HFFc6 (cell line): ENCODE measurements at regions not wholly inside any gene's neighbourhood (a gene's known extent, or its start where the extent isn't known, plus 50 kb on each side); places are given as distances from the start of the nearest gene placed in this dataset.

Experiments used
- DNase-seq: peaks from one replicate; pipeline ENCODE4 v3.0.0-alpha.2; 2018
- H3K27ac Mint-ChIP-seq: 2 replicates; pipeline ENCODE4 v1.8.0; 2020; ENCODE audit warnings: mild to moderate bottlenecking, mixed read lengths
- H3K27me3 Mint-ChIP-seq: 2 replicates; pipeline ENCODE4 v1.8.0; 2021; ENCODE audit warnings: mild to moderate bottlenecking, moderate library complexity, mixed read lengths; ENCODE audit not compliant: insufficient read depth
- H3K36me3 Mint-ChIP-seq: 2 replicates; pipeline ENCODE4 v1.8.0; 2021; ENCODE audit warnings: low read depth, mixed read lengths
- H3K4me1 Mint-ChIP-seq: 2 replicates; pipeline ENCODE4 v1.8.0; 2020; ENCODE audit warnings: low read depth, mixed read lengths
- H3K4me3 Mint-ChIP-seq: 2 replicates; pipeline ENCODE4 v1.8.0; 2020; ENCODE audit warnings: mild to moderate bottlenecking, moderate library complexity, mixed read lengths
- H3K9me3 Mint-ChIP-seq: 2 replicates; pipeline ENCODE4 v1.8.0; 2020; ENCODE audit warnings: mild to moderate bottlenecking, mixed read lengths
- CTCF ChIP-seq: fragments of 200-600 bp; sonication (generic); IDR thresholded peaks from 2 replicates; pipeline ENCODE4 v1.5.0; 2021; ENCODE audit warnings: antibody characterized with exemption, mild to moderate bottlenecking

DNA sequence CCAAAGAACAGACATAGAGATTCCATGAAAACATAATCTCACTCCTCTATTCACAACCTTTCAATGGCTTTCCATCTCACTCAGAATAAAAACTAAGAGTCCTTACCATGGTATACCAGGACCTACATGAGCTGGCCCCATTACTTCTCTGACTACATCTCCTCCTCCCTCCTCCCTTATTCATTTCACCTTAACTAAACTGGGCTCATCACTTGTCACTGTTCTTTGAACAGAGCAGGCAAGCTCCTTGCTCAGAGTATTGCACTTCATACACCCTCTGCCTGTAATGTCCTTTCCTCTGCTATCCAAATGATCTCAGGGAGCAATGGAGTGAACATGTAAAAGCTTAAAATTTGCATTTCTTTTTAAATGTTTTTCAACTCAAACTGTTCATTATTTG lies 142.0 kb downstream of the MRPL39 start:
- no peaks in the 10 kb centered on the region for H3K36me3 Mint-ChIP-seq
- no peak overlapping the region for H3K4me3 Mint-ChIP-seq
- no peak overlapping the region for H3K27ac Mint-ChIP-seq
- H3K27me3 Mint-ChIP-seq = peaks cover 8% of the 10 kb centered on the region
- H3K4me1 Mint-ChIP-seq = no peaks in the 10 kb centered on the region
- no peak for TF ChIP-seq CTCF
- H3K9me3 Mint-ChIP-seq = no peaks in the 10 kb centered on the region
- no peak for DNase-seq

GRCh38 chr21:25464275-25464674 lies 143.0 kb downstream of the MRPL39 start:
- no peak for DNase-seq
- no peak overlapping the region for H3K27ac Mint-ChIP-seq
- H3K4me1 Mint-ChIP-seq = no peaks in the 10 kb centered on the region
- no peak for TF ChIP-seq CTCF
- peaks cover 9% of the 10 kb centered on the region for H3K27me3 Mint-ChIP-seq
- no peak overlapping the region for H3K4me3 Mint-ChIP-seq
- no peaks in the 10 kb centered on the region for H3K9me3 Mint-ChIP-seq
- H3K36me3 Mint-ChIP-seq = no peaks in the 10 kb centered on the region

- Mint-ChIP-seq H3K4me1 (peaks cover 2% of the 10 kb centered on the region), H3K9me3 (no peaks in the 10 kb centered on the region), H3K27ac (no peak overlapping the region), H3K36me3 (no peaks in the 10 kb centered on the region), H3K27me3 (peaks cover 9% of the 10 kb centered on the region), H3K4me3 (no peak overlapping the region)
- TF ChIP-seq CTCF = no peak
- DNase-seq = no peak
Observed at GRCh38 chr21:25462517-25462971, 144.7 kb downstream of the MRPL39 start.

GRCh38 chr21:25461725-25462124 lies 145.6 kb downstream of the MRPL39 start:
- H3K4me3 Mint-ChIP-seq = no peak overlapping the region
- no peak for TF ChIP-seq CTCF
- H3K27me3 Mint-ChIP-seq = peaks cover 7% of the 10 kb centered on the region; the same call in 1 of the 2 replicates
- H3K36me3 Mint-ChIP-seq = no peaks in the 10 kb centered on the region
- no peak for DNase-seq
- H3K9me3 Mint-ChIP-seq = no peaks in the 10 kb centered on the region
- no peak overlapping the region for H3K27ac Mint-ChIP-seq
- peaks cover 10% of the 10 kb centered on the region for H3K4me1 Mint-ChIP-seq

DNA sequence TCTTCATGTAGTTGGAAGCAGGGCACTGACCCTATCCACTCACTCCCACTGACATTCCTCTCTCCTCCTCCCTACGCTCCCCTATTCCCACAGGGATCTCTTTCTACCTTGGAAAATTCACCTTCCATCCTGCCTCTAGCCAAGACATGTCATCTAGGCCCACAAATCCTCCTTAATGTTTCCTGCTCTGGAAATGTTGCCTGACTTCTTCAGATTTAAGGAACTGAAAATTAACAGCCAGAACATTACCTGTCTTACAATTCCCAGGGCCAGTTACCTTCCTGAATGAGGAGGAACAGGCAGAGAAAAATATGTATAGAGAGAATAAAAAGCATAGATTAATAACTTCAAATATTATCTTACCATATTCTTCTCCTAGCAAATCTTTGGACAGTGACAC lies 147.3 kb downstream of the MRPL39 start:
- no peaks in the 10 kb centered on the region for H3K9me3 Mint-ChIP-seq
- H3K36me3 Mint-ChIP-seq = no peaks in the 10 kb centered on the region
- H3K27me3 Mint-ChIP-seq = peaks cover 7% of the 10 kb centered on the region; the same call in 1 of the 2 replicates
- DNase-seq = no peak
- no peak for TF ChIP-seq CTCF
- peaks cover 13% of the 10 kb centered on the region for H3K4me1 Mint-ChIP-seq
- no peak overlapping the region for H3K4me3 Mint-ChIP-seq
- H3K27ac Mint-ChIP-seq = no peak overlapping the region

DNA sequence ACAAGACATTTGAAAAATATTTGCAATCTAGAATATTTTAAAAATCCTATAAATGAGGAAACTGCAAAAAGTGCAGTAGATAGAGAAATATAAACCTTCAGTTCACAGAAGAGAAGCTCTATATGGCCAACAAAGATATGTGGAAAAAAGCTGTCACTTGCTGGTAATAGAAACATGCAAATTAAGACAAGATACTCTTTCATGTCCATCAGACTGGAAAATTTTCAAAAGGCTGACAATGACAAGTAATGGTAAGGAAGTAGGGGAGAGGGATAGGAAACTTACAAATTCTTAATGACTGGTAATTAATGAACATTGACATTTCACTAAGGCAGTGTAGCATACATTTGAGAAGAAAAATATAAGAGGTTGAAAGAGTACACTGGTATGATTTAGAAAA lies 147.9 kb downstream of the MRPL39 start:
- no peak for DNase-seq
- no peaks in the 10 kb centered on the region for H3K36me3 Mint-ChIP-seq
- peaks cover 5% of the 10 kb centered on the region; the same call in 1 of the 2 replicates for H3K27me3 Mint-ChIP-seq
- peaks cover 15% of the 10 kb centered on the region for H3K4me1 Mint-ChIP-seq
- no peak overlapping the region for H3K27ac Mint-ChIP-seq
- TF ChIP-seq CTCF = no peak
- no peak overlapping the region for H3K4me3 Mint-ChIP-seq
- no peaks in the 10 kb centered on the region for H3K9me3 Mint-ChIP-seq
